HG02981 (cell line): ENCODE measurements at regions not wholly inside any gene's neighbourhood (a gene's known extent, or its start where the extent isn't known, plus 50 kb on each side); places are given as distances from the start of the nearest gene placed in this dataset.
A peak's percentile ranks its signal among the peaks of the same experiment; 100 is the strongest.

Experiments
- ATAC-seq: cut with Tn5 transposase; IDR thresholded peaks from one replicate; pipeline ENCODE4 v1.9.1; 2021; ENCODE audit warnings: mild to moderate bottlenecking, moderate library complexity; ENCODE audit not compliant: unreplicated experiment

- no peak for ATAC-seq
Observed at GRCh38 chr11:28726432-28726831, 618.2 kb downstream of the METTL15 start.

- no peak for ATAC-seq
Observed at GRCh38 chr11:28715726-28716125, 607.5 kb downstream of the METTL15 start.

GRCh38 chr11:28713850-28714249 is 605.7 kb downstream of the METTL15 start:
- ATAC-seq = no peak

GRCh38 chr11:28708075-28708474 is 599.9 kb downstream of the METTL15 start:
- ATAC-seq = no peak

GRCh38 chr11:28704801-28705200 is 596.6 kb downstream of the METTL15 start:
- ATAC-seq = no peak

- ATAC-seq = no peak
Observed at GRCh38 chr11:28703371-28703770, 595.2 kb downstream of the METTL15 start.

- no peak for ATAC-seq
Observed at GRCh38 chr11:28702871-28703270, 594.7 kb downstream of the METTL15 start.

GRCh38 chr11:28702450-28702790 is 594.2 kb downstream of the METTL15 start:
- no peak for ATAC-seq

- no peak for ATAC-seq
Observed at GRCh38 chr11:28701760-28702449, 593.7 kb downstream of the METTL15 start.

GRCh38 chr11:28699701-28700100 is 591.5 kb downstream of the METTL15 start:
- ATAC-seq = no peak

- ATAC-seq = peak; percentile 57
Observed at GRCh38 chr11:28697920-28698827, 590.0 kb downstream of the METTL15 start.

GRCh38 chr11:28696591-28696990 is 588.4 kb downstream of the METTL15 start:
- ATAC-seq = no peak

- ATAC-seq = no peak
Observed at GRCh38 chr11:28690746-28691145, 582.6 kb downstream of the METTL15 start.

GRCh38 chr11:28684011-28684586 is 575.9 kb downstream of the METTL15 start:
- ATAC-seq = no peak

- ATAC-seq = no peak
Observed at GRCh38 chr11:28679795-28680468, 571.7 kb downstream of the METTL15 start.

GRCh38 chr11:28677721-28678120 is 569.5 kb downstream of the METTL15 start:
- ATAC-seq = no peak

- no peak for ATAC-seq
Observed at GRCh38 chr11:28675183-28675582, 567.0 kb downstream of the METTL15 start.

- no peak for ATAC-seq
Observed at GRCh38 chr11:28674433-28675103, 566.4 kb downstream of the METTL15 start.

- no peak for ATAC-seq
Observed at GRCh38 chr11:28673691-28674432, 565.7 kb downstream of the METTL15 start.

- no peak for ATAC-seq
Observed at GRCh38 chr11:28671274-28671673, 563.1 kb downstream of the METTL15 start.
